ENCODE measurements at regions not wholly inside any gene's neighbourhood (a gene's known extent, or its start where the extent isn't known, plus 50 kb on each side); places are given as distances from the start of the nearest gene placed in this dataset.

DNA sequence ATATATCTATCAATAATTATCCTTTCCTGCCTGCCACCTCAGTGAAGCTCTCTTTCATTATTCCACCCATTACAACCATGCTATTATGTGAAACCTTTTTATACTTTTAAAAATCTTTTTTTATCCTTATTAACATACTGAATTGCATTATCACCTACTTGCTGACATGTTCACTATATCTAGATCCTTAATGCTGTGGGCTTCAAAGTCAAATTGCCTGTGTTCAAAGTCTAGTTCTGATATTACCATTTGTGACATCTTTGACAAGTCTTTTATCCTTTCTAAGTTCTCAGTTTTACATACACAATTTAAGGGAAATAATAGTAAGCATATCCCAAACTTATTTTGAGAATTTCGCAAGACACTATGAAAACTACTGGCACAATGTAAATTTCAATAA lies 2239.4 kb downstream of the LRRC4C start:
- TF ChIP-seq, protein P1, sequence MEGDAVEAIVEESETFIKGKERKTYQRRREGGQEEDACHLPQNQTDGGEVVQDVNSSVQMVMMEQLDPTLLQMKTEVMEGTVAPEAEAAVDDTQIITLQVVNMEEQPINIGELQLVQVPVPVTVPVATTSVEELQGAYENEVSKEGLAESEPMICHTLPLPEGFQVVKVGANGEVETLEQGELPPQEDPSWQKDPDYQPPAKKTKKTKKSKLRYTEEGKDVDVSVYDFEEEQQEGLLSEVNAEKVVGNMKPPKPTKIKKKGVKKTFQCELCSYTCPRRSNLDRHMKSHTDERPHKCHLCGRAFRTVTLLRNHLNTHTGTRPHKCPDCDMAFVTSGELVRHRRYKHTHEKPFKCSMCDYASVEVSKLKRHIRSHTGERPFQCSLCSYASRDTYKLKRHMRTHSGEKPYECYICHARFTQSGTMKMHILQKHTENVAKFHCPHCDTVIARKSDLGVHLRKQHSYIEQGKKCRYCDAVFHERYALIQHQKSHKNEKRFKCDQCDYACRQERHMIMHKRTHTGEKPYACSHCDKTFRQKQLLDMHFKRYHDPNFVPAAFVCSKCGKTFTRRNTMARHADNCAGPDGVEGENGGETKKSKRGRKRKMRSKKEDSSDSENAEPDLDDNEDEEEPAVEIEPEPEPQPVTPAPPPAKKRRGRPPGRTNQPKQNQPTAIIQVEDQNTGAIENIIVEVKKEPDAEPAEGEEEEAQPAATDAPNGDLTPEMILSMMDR (conservative IDR thresholded peaks at IDR 0.05; ENCODE audit: low read length), result no peak
- TF ChIP-seq EZH2phosphoT487 (IDR thresholded peaks at IDR 0.05; ENCODE audit: borderline replicate concordance, low read depth, low read length), result no peak

Data from OCI-LY7 (cell line).